ENCODE measurements at regions not wholly inside any gene's neighbourhood (a gene's known extent, or its start where the extent isn't known, plus 50 kb on each side); places are given as distances from the start of the nearest gene placed in this dataset.

DNA sequence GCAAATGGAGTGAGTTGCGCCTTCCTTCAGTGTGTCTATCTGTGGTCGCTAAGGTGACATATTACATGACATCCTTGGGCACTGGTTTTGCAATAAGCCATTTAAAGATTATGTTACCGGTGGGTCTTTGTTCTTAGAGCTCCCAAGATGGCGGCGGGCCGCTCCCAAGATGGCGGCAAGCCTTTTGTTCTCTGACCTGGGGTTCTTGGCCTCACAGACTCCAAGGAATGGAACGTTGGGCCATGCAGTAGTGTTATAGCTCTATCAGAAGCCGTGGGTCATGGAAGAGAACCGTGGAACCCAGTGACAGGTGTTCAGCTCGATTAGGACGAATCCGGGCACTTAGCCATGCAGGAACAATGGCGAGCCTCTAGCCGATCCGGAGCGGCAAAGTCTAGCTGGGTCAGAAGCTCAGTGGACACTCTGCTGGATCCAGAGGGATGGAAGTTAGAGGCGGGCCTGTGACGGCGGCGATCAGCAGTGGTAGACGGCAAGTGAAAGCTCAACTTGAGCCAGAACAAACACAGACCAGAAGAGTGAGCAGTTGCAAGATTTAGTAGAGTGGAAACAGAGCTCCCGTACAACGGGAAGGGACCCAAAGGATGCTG, 188.6 kb downstream of the TEX29 start:
- DNase-seq = no peak
- in situ Hi-C loops (cut with MboI; ENCODE audit: low pct_unique_long_range_greater_than_20kb, low sequenced_read_pairs) = no loop called here

DNA sequence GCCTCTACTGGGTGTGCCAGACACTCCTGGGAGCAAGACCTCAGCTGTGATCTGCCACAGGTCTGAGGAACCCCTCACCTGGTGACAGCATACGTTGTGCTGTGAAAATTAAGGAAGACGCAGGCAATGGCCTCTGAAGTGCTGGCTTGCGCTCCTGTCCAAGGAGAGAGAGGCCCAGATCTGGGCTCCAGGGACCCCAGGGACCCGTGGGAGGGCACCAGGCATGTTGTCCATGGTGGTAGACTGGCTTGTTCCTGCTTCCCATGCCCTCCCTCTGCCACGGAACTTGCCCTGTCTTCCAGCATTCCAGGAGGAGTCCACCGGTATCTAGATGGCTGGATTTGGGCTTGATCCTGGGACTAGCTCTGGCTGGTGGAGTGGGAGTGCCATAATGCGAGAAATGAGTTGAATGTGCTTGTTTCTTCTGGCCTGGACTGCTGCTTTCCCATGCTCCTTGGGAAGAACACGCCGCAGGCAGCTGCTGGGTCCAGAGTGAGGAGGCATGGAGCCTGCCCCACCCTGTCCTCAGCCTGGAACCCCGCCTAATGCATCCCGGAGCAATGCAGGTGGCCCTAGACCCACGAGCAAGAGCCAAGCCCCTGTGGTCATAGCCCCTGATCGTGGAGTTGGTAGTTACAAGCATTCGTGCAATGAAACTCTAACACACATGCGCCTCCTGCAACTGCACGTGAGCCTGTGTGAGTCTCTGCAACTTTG, 190.2 kb downstream of the TEX29 start:
- in situ Hi-C loops (cut with MboI; ENCODE audit: low pct_unique_long_range_greater_than_20kb, low sequenced_read_pairs) = no loop called here
- DNase-seq = no peak

DNA sequence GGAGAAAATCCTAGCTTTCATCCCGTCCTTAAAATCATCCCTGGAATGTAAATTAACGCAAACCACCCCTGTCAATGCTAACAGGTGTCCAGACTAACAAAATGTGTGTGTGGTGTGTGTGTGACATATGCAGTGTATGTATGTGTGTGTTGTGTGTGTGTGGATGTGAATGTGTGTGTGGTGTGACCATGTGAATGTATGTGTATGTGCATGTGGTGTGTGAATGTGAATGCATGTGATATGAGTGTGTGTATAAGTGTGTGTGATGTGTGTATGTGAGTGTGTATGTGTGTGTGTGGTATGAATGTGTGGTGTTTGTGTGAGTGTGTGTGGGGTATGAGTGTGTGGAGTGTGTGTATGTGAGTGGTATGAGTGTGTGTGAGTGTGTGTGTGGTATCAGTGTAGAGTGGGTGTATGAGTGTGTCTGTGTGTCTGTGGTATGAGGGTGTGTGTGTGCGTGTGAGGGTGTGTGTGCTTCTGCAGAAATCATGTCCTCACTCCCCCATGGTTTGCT, 190.8 kb downstream of the TEX29 start:
- in situ Hi-C loops (cut with MboI; ENCODE audit: low pct_unique_long_range_greater_than_20kb, low sequenced_read_pairs) = no loop called here
- DNase-seq = no peak

DNA sequence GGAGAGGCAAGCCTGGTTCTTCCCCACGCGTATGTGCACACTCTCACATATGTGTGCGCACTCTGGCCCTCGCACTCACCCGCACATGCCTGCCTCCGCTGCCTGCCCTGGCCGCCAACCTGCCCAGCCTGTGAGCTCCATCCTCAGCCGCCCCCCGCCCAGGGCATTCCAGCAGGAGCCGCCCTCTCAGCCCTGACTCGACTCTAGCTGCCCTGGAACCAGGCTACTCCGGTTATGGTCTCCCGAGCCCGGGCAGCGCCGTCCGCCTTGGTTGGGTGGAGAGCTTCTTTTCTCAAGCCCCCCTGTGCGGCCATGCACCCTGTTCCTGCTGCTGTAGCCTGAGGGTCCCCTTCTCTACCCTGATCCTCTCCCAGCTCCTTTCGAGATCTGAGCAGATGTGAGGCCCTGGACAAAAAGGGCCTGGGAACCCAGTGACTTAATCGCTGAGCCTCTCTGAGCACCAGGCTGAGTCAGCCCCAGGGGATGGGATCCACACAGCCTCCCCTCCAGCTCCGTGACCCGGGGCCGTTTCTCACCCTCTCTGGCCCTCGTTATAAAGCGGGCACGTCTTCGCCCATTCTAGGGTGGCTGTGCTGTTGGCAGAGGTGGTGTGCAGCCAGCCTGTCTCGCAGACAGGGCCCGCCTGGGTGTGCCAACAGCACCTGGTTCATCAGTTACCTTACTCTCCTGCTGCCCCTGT, 191.5 kb downstream of the TEX29 start:
- in situ Hi-C loops (cut with MboI; ENCODE audit: low pct_unique_long_range_greater_than_20kb, low sequenced_read_pairs) = no loop called here
- DNase-seq = no peak

DNA sequence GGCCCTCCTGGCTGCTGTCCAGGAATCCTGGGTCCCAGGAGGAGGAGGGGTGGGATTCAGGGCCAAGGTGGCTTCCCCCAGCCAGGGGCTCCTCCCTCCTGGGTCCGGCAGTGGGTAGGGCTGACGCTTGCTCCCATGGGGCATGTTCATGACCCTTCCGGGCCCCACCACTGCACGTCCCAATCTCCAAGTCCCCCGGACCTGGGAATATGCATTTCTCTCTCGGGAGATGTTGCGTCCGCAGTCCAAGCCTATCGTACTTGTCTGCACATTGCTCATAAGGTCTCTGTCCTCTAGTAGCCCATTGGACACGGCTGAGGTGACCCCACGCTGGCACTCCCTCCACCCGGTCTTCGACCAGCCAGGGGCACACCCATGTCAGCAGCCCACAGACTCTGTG, 192.3 kb downstream of the TEX29 start:
- in situ Hi-C loops (cut with MboI; ENCODE audit: low pct_unique_long_range_greater_than_20kb, low sequenced_read_pairs) = no loop called here
- no peak for DNase-seq

DNA sequence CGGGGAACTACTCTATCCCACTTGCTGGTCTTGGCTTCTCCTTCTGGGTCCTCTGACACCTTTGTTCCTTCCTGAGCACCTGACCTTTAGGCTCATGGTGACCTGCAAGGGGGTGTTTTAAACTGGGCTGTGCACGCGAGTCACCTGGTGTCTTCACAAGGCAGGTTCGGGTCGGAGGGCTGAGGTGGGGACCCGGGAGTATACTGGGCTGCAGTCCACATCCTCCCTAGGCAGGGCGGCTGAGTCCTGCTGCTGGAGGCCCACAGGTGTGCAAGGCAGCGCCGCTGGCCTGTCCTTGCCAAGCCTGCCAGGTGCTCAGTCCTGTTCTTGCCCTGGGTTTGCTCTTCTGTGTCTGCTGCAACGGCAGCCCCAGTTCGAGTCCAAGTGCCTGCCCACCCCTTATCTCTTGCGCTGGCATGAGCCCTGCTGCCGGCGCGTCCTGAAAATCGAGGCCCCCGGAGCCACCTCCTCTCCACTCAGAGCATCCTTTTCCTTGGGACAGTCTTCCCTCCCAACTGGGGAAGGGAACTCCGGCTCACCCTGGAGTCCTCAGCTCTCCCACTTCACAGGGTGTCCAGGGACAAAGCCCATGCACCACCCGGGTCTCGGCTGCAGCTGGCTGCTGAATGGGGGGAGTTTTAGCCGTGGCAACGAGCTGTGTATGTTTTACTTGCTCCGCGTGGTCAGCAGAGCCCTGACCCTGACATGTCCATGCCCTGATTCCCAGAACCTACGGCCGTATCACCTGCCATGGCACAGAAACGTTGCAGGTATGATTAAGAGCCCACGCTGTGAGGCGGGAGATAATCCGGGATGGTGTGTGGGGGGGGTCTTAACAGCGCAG, 193.5 kb downstream of the TEX29 start:
- in situ Hi-C loops (cut with MboI; ENCODE audit: low pct_unique_long_range_greater_than_20kb, low sequenced_read_pairs) = no loop called here
- no peak for DNase-seq

DNA sequence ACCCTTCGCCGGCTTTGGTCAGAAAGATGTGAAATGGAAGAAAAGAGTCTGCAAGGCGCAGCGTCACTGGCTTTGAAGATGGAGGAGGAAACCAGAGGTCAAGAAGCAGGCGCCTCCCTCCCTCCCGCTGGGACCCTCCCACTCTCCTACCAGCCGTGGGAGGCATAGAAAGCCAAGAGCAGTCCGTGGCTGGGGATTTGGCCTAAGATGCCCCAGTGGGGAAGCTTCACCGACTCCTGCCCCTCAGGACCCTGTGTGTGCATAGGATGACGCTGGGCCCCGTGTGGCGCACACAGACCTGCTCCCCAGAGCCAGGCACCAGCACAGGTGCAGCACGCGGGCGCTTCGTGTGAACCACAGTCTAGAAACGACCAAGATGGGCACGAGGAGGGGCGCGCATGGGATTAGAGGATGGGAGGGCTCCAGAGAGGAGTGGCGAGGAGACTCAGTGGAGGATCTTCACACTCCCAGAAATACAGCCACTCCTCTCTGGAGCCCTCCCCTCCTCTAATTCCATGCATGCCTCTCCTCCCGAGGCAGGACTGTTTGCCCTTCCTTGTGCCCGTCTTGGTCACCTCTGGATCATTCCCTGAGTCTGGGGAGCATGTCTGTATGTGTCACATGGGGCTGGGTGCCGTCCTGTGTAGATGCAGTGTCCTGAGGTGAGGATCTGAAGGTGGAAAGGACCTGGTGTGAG, 194.3 kb downstream of the TEX29 start:
- in situ Hi-C loops (cut with MboI; ENCODE audit: low pct_unique_long_range_greater_than_20kb, low sequenced_read_pairs) = no loop called here

DNA sequence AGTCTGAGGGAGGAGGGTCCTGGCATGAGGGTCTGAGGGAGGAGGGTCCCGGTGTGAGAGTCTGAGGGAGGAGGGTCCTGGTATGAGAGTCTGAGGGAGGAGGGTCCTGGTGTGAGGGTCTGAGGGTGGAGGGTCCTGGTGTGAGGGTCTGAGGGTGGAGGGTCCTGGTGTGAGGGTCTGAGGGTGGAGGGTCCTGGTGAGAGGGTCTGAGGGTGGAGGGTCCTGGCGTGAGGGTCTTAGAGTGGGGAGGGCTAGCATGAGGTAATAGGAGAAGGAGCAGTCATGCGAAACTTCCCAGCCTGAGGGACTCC, 194.8 kb downstream of the TEX29 start:
- DNase-seq = no peak
- in situ Hi-C loops (cut with MboI; ENCODE audit: low pct_unique_long_range_greater_than_20kb, low sequenced_read_pairs) = no loop called here

More for the DNA sequence above, 194.3 kb downstream of the TEX29 start:
- DNase-seq = no peak

DNA sequence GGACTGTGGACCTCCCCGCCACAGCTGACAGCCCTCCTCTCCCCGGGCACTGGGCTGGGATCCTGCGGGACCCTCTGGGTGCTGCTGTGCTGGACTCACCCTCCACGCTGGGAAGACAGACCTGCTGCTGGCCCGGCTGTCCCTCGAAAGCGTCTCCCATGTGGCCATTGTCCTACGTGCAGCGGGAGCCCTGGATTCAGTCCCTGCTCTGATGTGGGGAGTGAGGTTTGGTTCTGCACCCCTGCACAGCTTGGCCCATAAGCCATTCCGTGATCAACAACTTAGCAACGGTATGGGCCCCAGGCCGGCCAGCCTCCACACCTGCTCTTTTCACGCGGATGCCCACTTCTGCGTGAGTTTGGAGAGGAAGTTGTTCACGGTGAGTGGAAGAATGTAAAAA, 195.2 kb downstream of the TEX29 start:
- DNase-seq = no peak
- in situ Hi-C loops (cut with MboI; ENCODE audit: low pct_unique_long_range_greater_than_20kb, low sequenced_read_pairs) = no loop called here

DNA sequence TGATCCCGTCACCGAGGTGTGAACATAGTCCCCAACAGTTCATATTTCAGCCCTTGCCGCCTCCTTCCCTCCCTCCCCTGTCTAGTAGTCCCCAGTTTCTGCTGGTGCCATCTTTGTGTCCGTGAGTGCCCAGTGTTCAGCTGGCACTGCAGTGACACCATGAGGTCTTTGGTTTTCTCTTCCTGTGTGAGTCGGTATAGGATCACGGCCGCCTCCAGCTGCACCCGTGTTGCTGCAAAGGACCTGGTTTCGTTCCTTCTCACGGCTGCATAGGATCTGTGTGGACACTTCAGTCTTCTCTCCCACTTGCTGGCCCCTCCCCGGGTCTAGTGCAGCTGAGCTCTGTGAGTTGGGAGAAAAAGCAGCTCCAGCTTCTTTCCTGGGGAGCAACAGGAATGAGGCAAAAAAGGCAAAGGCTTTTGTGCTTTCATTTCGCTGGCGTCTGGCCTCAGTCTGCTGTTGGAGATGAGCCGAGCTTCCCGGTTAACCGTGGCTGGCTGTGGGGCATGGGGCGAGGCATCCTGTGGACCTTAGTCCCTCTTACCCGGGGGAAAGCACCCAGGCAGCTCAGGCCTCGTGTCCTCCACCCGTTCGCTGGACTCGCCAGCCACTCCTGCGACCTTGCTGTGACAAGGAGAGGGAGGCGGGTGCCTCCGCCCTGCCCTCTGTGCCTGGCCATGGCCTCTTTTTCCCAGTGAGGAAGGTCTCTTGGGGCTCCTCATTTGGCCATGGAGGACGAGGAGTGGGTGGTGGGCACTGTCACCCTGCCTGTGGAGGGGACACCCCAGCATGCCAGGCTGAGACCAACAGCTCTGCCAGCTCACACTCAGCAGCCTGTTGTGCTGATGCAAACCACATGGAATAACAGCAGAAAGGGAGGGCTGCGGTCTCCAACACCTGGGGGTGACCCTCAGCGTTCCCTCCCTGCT, 196.5 kb downstream of the TEX29 start:
- in situ Hi-C loops (cut with MboI; ENCODE audit: low pct_unique_long_range_greater_than_20kb, low sequenced_read_pairs) = no loop called here
- DNase-seq = no peak

DNA sequence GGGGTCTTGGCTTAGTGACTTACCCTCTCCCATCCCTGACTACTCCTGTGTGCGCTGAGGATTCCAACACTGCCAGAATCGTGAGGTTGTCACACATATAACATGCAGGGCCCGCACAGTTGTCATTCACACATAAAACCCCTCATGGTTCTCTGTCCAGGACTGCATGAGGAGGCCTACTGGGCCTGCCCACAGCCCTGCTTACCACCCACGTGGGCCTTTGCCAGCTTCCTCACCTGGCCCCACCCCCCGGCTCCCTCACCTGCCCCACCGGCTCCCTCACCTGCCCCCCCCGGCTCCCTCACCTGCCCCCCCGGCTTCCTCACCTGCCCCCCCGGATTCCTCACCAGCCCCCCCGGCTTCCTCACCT, 197.2 kb downstream of the TEX29 start:
- no peak for DNase-seq
- in situ Hi-C loops (cut with MboI; ENCODE audit: low pct_unique_long_range_greater_than_20kb, low sequenced_read_pairs) = no loop called here

DNA sequence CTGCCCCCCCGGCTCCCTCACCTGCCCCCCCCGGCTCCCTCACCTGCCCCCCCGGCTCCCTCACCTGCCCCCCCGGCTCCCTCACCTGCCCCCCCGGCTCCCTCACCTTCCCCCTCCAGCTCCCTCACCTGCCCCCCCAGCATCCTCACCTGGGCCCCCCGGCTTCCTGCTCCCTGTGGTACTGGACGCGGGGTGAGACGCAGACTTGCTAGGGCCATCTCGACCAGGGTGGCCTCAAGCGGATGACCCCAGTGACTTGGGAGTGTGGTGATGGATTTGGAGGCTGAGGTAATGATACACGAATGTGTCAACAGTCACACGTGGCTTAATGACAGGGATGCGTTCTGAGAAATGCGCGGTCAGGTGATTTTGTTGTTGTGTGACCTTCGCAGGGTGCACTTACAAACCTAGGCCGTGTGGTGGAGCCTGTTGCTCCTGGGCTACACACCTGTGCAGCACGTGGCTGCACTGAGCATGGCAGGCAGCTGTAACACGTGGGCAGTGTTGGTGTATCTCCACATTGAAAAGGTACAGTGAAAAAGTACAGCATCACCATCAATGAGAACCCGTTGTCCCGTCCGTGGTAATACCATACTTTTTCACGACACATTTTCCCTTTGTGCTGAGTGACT, 197.8 kb downstream of the TEX29 start:
- no peak for DNase-seq
- in situ Hi-C loops (cut with MboI; ENCODE audit: low pct_unique_long_range_greater_than_20kb, low sequenced_read_pairs) = no loop called here

DNA sequence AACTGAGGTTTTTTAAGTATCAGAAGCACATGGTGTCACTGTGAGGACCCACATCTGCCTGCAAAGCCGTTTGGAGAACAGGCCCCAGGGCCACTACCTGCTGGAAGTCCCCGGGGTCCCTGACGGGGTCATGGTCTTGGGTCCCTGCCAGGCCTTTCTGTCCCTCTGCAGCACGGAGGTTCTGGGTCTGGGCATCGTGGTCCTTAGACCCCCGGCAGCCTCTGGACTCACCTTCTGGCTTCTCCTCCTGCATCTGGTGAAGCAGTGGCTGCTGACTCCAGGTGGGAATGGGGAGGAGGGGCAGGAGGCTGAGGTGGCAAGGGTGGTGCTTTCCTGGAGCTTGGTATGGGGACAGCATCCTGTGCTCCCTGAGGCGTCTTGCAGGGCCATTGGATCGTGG, 198.6 kb downstream of the TEX29 start:
- in situ Hi-C loops (cut with MboI; ENCODE audit: low pct_unique_long_range_greater_than_20kb, low sequenced_read_pairs) = no loop called here
- no peak for DNase-seq

DNA sequence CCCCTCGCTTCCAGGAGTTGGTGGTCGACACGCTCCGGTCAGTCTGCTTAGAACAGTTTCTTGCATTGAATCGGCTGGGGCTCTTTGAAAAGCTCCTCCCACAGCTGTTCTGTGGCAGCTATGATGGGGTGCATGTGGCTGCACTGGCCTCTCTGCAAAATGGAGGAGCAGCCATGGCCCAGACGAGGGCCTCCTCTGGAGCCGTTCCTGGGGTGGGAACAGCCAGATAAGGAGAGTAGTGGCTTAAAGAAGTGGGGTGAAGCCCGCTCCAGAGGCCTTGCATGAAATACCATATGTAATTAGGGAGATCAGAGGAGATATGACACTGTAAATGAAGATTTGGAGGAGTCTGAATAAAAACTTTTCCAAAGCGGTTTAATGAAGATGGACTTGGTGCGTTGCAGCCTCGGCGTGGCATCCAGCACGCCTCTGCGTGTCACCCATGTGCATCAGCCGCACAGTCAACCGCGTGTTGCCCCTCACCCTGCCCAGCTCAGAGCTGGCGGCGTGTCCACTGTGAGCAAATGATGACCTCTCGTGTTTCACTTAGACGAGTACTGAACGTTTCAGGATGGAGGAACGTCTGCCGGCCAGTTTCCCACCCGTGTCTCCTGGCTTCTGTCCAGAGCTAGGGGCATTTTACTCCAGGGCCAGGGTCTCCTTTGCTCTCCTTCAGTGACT, 199.2 kb downstream of the TEX29 start:
- in situ Hi-C loops (cut with MboI; ENCODE audit: low pct_unique_long_range_greater_than_20kb, low sequenced_read_pairs) = no loop called here
- DNase-seq = no peak

DNA sequence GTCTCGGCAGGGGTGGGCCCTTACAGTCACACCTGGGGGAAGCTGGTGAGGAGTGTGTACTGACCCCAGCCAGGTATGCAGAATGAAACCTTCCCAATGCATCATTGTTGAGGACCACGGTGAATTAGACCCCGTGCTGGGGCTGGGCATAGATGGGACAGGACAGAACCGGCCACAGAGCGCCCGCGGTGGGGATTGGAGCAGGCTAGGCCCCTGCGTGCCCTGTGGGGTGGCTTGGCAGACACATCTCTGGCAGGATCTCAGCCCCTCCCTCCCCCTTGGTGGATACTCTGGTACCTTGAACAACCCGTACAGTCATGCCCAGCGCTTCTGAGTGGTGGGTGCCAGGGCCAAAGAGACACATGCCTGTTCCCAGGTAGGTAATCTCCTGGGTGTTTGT, 200.6 kb downstream of the TEX29 start:
- DNase-seq = no peak
- in situ Hi-C loops (cut with MboI; ENCODE audit: low pct_unique_long_range_greater_than_20kb, low sequenced_read_pairs) = no loop called here

DNA sequence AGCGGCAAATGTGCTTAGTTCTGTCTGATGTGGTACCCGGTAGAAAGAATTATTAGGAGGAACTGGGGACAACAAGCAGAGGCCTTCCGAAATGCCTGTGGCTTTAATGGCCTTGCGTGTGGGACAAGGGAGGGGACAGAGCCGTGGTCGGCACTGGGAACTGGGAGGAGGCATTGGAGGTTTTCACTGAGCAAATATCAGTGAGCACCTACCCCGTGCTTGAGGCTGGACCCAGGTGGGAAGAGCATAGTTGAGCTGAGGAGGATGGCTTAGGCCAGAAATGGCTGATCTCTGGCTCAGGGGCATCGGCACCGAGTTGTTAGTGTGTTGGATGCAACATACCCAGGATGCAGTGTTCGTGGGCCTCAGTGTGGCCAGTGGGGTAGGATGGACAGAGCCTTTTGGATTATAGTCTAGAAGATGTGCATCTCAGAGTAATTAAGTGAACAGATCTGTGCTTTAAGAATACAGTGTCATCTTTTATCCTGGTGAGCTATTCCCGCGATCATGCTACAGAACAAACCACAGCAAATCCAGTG, 201.3 kb downstream of the TEX29 start:
- DNase-seq = no peak
- in situ Hi-C loops (cut with MboI; ENCODE audit: low pct_unique_long_range_greater_than_20kb, low sequenced_read_pairs) = no loop called here
